ENCODE measurements at regions not wholly inside any gene's neighbourhood (a gene's known extent, or its start where the extent isn't known, plus 50 kb on each side); places are given as distances from the start of the nearest gene placed in this dataset.

DNA sequence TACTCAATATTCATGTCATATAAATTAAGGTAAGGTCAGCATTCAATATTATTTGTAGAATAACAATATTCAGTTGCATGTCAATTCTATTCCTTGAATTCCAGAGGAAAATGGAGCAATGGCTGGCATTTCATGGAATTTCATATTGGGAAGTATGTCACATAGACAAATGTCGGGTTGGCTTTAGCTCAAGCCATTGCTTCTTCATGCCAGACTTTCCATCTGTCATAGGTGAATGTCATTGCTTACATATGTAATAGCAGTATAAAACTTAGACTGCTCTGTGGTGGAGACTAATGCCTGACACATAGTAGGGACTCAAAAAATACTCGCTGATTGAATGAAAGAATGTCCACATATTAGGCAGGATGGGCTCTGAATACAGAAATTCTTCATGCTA, 509.6 kb upstream of the CHORDC1 start:
- no TSS peak for BruUV-seq (replicated peaks)
- intact Hi-C loops (cut with micrococcal nuclease) (no loop called here), in situ Hi-C loops (cut with MboI; ENCODE audit: low sequenced_read_pairs) (no loop called here), dilution Hi-C loops (cut with HindIII; ENCODE audit: low sequenced_read_pairs, unreplicated experiment) (no loop called here)
- Histone ChIP-seq H3K4me2 (ENCODE audit: low read depth, low read length) (no peak overlapping the region), H3K4ac (ENCODE audit: low read depth, low read length) (no peak overlapping the region), H3K14ac (replicated peaks; ENCODE audit: low read depth, low read length) (no peak overlapping the region), H2AFZ (replicated peaks; ENCODE audit: low read length, poor library complexity) (no peak overlapping the region), H3K18ac (ENCODE audit: low read depth, low read length) (no peak overlapping the region), H3K27me3 (ENCODE audit: control insufficient read depth, insufficient read depth, low read length) (no peaks in the 10 kb centered on the region), H3K4me3 (ENCODE audit: insufficient read depth, low read depth, low read length) (no peak overlapping the region), H3K36me3 (ENCODE audit: control insufficient read depth, insufficient read depth, low read length) (no peaks in the 10 kb centered on the region), H2BK120ac (ENCODE audit: low read depth, low read length) (no peak overlapping the region), H3K56ac (ENCODE audit: extremely low read depth, insufficient read depth, low read length) (no peak overlapping the region), H2BK5ac (ENCODE audit: low read depth, low read length, poor library complexity, severe bottlenecking) (no peak overlapping the region), H3K4me1 (ENCODE audit: control insufficient read depth, insufficient read depth, low read length) (no peaks in the 10 kb centered on the region), H3K9me3 (ENCODE audit: control insufficient read depth, insufficient read depth, low read length) (no peaks in the 10 kb centered on the region; the same call in 1 of the 2 replicates), H2BK15ac (ENCODE audit: low read depth, low read length) (no peak overlapping the region), H3K23ac (ENCODE audit: low read depth, low read length) (no peak overlapping the region), H4K20me1 (ENCODE audit: insufficient read depth, low read length) (no peaks in the 10 kb centered on the region), H4K91ac (ENCODE audit: insufficient read depth, low read depth, low read length) (no peak overlapping the region), H3K9me1 (ENCODE audit: insufficient read depth, low read length) (no peaks in the 10 kb centered on the region), H2AK5ac (ENCODE audit: low read depth, low read length) (no peak overlapping the region), H2BK20ac (ENCODE audit: low read depth, low read length) (no peak overlapping the region), H3K79me1 (ENCODE audit: low read depth in 1 of 2, low read length in 2 of 2) (no peaks in the 10 kb centered on the region), H4K8ac (ENCODE audit: low read depth in 2 of 2, low read length in 2 of 2) (no peak overlapping the region), H3K9ac (ENCODE audit: low read depth, low read length) (no peak overlapping the region), H4K5ac (ENCODE audit: low read depth, low read length) (no peak overlapping the region), H2AK9ac (replicated peaks; ENCODE audit: low read depth, low read length, poor library complexity) (no peak overlapping the region), H3K27ac (ENCODE audit: insufficient read depth, low read length) (no peak overlapping the region)
- POLR2A ChIA-PET (ENCODE audit: unreplicated experiment): no interaction called here
- WGBS, 2 experiments (ENCODE audit: extremely low coverage in 2 of 2, insufficient read length in 1 of 2): no CpG with 5 or more reads among the region's 2 CpGs
- CTCF ChIA-PET: no interaction called here
- ATAC-seq (ENCODE audit: low read depth) (no peak), DNase-seq (no peak)
- no peak for TF ChIP-seq RAD21 (IDR thresholded peaks at IDR 0.05; ENCODE audit: low read length)

All from IMR-90 (cell line).